HK-2 (cell line): ENCODE measurements at regions not wholly inside any gene's neighbourhood (a gene's known extent, or its start where the extent isn't known, plus 50 kb on each side); places are given as distances from the start of the nearest gene placed in this dataset.

Experiments
- DNase-seq: peaks from one replicate; pipeline ENCODE4 v3.0.0-alpha.2; 2018; ENCODE audit not compliant: unreplicated experiment

- DNase-seq, result no peak
Measured at GRCh38 chr3:54021071-54021470, 101.3 kb upstream of the CACNA2D3 start.

- DNase-seq, result no peak
Measured at GRCh38 chr3:54020436-54020835, 101.9 kb upstream of the CACNA2D3 start.

- DNase-seq, result no peak
Measured at GRCh38 chr3:54014067-54014466, 108.3 kb upstream of the CACNA2D3 start.

DNA sequence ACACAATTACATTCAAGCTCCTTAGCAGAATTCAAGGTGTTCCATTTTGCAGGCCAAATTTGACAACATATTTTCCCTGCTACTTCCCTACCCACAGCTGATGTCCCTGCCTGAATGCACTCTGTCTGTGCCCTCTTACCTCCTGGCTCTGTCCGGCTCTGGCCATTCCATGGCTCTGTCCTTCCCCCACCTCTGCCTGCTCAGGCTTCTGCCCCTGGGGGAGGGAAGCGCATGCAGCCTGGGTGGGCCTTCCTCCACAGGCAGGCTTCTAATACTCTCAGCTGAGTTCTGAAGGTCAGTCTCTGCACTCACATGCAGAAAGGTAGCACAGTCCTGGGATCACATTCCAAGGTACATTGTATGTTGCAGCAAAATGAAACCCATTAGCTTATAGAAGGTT is 113.6 kb upstream of the CACNA2D3 start:
- no peak for DNase-seq

- DNase-seq, result no peak
Measured at GRCh38 chr3:54008099-54008498, 114.3 kb upstream of the CACNA2D3 start.

DNA sequence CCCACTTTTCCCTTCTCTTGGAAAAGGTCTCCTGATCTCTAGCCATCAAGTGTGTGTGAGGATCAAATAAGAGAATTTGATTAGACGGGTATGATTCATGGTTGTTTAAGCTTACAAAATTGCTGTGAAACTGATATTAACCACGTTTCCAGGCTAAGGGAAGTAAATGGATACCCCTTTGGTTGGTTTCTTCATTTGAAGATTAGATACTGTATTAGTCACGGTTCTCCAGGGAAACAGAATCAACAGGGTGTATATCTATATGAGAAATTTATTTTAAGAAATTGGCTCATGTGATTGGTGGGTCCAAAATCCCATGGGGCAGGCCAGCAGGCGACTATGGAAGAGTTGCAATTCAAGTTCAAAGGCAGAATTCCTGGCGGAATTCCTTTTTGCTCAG is 112.7 kb upstream of the SELENOK start:
- DNase-seq, result no peak

- no peak for DNase-seq
Measured at GRCh38 chr3:54003136-54003535, 111.5 kb upstream of the SELENOK start.

DNA sequence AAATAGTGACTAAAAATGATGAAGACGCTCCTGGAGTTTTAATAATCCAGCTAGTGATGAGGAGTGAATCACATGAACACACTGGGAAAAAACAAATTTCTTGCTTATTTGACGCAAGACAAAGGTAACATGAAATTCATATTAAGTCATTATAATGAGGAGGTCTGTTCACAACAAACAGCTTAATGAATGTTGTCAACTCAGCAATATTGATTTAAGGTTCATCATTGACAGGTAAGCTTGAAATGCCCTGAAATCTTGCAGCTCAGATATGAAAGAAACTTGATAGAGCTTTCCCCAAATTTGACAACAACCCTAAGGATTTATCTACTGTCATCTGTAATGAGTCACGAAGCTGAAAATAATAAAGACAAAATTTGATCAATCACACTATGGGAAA is 108.1 kb upstream of the SELENOK start:
- no peak for DNase-seq

- no peak for DNase-seq
Measured at GRCh38 chr3:53998980-53999379, 107.3 kb upstream of the SELENOK start.

DNA sequence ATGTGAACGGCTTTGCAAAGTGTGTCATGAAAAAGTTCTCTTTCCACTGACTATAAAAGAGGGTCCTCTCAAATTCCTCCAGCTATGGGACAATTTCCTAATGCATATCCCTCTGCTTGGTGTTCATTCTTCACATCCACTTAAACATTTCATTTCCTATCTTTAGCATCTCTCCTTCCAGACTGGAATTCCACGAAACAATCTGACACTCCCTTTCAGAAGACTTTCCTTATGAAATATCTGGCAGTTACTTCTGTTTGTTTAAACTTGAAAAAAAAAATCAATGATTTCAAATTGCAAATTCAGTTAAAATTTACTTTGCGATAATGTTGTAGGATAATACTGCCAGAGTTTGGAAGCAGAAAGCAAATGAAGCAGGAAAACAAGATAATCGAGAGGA is 105.8 kb upstream of the SELENOK start:
- DNase-seq, result no peak

GRCh38 chr3:53996141-53996874 is 104.6 kb upstream of the SELENOK start:
- DNase-seq, result no peak

- DNase-seq, result no peak
Measured at GRCh38 chr3:53994986-53995603, 103.4 kb upstream of the SELENOK start.

GRCh38 chr3:53991240-53991639 is 99.6 kb upstream of the SELENOK start:
- no peak for DNase-seq

DNA sequence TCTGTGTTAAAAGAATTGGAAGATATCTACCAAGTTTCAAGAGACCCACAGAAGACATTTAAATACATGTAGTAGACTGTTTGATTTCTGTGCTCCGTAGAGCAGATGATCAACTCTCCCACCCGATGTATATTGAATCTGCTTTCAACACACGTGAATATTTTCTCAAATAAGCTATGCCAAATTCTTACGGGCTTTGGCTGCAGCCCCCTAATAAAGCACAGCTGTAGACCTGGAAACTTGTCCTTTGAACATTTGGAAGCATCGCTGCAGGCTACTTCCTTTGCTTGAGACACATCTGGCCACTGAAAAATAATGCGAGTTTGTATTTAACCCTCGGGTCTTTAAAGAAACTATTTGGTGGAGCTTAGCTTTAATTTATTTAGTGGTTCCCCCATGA is 98.3 kb upstream of the SELENOK start:
- DNase-seq, result no peak

- no peak for DNase-seq
Measured at GRCh38 chr3:53989451-53989850, 97.8 kb upstream of the SELENOK start.

GRCh38 chr3:53978386-53978785 is 86.7 kb upstream of the SELENOK start:
- no peak for DNase-seq

DNA sequence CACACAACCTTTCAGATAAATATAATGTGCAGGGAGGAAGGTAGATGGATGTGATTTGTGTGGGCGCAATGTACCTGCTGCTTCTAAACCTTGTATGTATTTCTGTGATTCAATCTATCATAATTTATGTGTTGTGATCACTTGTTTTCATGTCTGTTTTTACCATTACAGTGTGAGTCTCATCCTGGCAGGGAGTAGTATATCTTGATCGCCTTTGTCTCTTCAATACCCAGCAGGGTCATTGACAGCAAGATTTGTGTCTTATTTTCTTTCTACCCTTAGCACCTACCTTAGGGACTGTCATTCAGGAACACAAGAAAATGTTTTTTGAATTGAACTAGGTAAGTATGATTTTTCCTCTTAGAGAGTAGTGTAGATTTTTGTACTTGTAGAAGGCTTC is 83.7 kb upstream of the SELENOK start:
- DNase-seq, result no peak

GRCh38 chr3:53974324-53974723 is 82.7 kb upstream of the SELENOK start:
- DNase-seq, result no peak

- DNase-seq, result no peak
Measured at GRCh38 chr3:53973905-53974304, 82.2 kb upstream of the SELENOK start.

DNA sequence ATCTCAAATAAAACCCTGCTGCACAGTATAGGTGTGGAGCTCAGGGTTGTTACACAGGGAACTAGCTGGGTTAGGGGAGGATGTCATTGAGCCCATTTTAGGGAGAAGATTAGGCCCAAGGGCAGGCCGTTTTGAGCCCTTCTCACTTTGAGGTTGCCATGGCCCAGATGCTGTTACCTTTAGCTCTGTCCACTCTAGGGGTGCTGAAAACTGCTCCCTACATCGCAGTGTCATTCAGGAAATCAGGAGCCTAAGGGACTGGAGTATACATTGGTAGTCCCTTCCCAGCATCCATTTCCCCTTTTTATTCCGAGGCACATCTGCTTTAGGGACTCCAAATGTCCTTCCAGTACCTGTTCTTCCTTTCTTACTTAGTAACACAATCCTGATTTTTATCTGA is 79.0 kb upstream of the SELENOK start:
- no peak for DNase-seq

- no peak for DNase-seq
Measured at GRCh38 chr3:53969086-53969485, 77.4 kb upstream of the SELENOK start.

DNA sequence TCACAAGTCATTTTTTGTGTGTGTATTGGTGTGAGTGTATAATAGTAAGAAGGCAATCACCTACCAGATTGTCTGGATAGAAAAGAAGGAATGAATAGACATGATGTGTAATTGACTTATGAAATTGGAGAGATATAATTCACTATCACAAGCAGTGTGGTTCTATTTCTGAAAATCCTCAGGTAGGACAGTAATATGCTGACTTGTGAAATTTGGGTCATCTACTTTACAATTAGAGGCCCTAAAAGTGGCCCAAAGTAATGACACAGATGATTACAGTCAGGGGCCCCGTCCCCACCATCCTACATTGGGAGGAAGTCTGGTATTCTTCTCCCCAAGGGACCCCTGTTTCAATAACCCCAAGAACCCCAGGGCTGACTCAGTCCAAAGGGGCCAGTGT is 73.6 kb upstream of the SELENOK start:
- DNase-seq, result no peak

- no peak for DNase-seq
Measured at GRCh38 chr3:53957831-53958230, 66.2 kb upstream of the SELENOK start.

DNA sequence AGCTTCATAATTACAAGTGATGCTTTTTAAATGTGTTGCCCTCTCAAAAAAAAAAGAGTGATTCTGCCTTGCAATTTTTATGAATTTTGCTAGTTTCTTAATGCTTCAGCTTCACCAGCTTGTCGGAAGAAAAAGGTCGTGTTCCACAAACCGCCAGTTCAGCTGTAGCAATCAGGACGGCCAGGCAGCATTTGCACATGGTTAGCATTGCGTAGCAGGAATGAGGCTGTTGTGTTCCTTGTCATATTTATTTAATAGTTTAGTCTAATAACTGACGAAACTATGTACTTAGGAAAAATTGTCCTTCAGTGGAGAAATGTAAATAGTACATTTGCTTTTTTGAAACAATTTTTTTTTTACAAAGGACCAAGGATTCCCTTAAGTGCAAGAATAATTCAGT is 64.9 kb upstream of the SELENOK start:
- no peak for DNase-seq
